ENCODE measurements at regions not wholly inside any gene's neighbourhood (a gene's known extent, or its start where the extent isn't known, plus 50 kb on each side); places are given as distances from the start of the nearest gene placed in this dataset.
"Not testable (repeated sequence)": the region's sequence is repeated elsewhere in the genome, so short reads cannot be mapped to it uniquely, and the experiment has no call there.

- not testable (repeated sequence) for TF ChIP-seq CTCF, POLR2A, POLR2AphosphoS5 (IDR thresholded peaks at IDR 0.05)
These were observed 957.2 kb downstream of the TUBA3C start for GRCh38 chr13:18224411-18224810.
